ENCODE measurements at regions not wholly inside any gene's neighbourhood (a gene's known extent, or its start where the extent isn't known, plus 50 kb on each side); places are given as distances from the start of the nearest gene placed in this dataset.
"Not testable (repeated sequence)": the region's sequence is repeated elsewhere in the genome, so short reads cannot be mapped to it uniquely, and the experiment has no call there.

- DNase-seq (ENCODE audit: low read depth): no peak
- TF ChIP-seq, protein P1, sequence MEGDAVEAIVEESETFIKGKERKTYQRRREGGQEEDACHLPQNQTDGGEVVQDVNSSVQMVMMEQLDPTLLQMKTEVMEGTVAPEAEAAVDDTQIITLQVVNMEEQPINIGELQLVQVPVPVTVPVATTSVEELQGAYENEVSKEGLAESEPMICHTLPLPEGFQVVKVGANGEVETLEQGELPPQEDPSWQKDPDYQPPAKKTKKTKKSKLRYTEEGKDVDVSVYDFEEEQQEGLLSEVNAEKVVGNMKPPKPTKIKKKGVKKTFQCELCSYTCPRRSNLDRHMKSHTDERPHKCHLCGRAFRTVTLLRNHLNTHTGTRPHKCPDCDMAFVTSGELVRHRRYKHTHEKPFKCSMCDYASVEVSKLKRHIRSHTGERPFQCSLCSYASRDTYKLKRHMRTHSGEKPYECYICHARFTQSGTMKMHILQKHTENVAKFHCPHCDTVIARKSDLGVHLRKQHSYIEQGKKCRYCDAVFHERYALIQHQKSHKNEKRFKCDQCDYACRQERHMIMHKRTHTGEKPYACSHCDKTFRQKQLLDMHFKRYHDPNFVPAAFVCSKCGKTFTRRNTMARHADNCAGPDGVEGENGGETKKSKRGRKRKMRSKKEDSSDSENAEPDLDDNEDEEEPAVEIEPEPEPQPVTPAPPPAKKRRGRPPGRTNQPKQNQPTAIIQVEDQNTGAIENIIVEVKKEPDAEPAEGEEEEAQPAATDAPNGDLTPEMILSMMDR (IDR thresholded peaks at IDR 0.05; ENCODE audit: insufficient read depth, low read depth, low read length, missing control alignments): peak; percentile 2
- no peak overlapping the region for H3K4me3 ChIP-seq (ENCODE audit: low read depth, low read length)
These were observed 627.6 kb upstream of the SGCD start for GRCh38 chr5:155699385-155699784.

GRCh38 chr5:155700333-155700732, 626.6 kb upstream of the SGCD start:
- H3K4me3 ChIP-seq (ENCODE audit: low read depth, low read length): no peak overlapping the region
- TF ChIP-seq, protein P1 (IDR thresholded peaks at IDR 0.05; ENCODE audit: insufficient read depth, low read depth, low read length, missing control alignments): peak; percentile 24
- DNase-seq (ENCODE audit: low read depth): peak; percentile 5

GRCh38 chr5:155711882-155712281, 615.1 kb upstream of the SGCD start:
- TF ChIP-seq, protein P1 (IDR thresholded peaks at IDR 0.05; ENCODE audit: insufficient read depth, low read depth, low read length, missing control alignments): no peak
- no peak for DNase-seq (ENCODE audit: low read depth)
- no peak overlapping the region for H3K4me3 ChIP-seq (ENCODE audit: low read depth, low read length)

DNA sequence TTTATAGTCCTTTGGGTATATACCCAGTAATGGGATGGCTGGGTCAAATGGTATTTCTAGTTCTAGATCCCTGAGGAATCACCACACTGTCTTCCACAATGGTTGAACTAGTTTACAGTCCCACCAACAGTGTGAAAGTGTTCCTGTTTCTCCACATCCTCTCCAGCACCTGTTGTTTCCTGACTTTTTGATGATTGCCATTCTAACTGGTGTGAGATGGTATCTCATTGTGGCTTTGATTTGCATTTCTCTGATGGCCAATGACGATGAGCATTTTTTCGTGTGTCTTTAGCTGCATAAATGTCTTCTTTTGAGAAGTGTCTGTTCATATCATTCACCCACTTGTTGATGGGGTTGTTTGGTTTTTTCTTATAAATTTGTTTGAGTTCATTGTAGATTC, 612.5 kb upstream of the SGCD start:
- not testable (repeated sequence) for H3K4me3 ChIP-seq (ENCODE audit: low read depth, low read length); DNase-seq (ENCODE audit: low read depth)

DNA sequence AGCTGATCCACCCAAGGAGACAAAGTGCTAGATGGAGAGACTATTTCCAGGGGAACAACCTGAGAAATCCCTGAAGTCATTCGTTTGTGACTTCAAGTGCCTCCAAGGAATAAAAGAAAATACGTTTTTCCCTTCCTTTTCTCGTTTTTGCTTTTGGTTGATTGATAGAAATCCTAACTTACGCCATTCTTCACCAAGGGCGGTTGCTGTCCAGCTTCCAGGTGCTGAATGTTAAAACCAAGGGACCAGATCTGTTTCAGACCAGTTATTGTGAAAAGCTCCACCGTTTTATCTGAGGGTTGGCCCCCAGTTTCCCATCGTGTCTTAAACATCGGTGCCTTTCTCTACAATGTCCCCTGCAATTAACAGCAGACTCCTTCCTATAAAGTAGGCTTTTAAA, 600.7 kb upstream of the SGCD start:
- TF ChIP-seq, protein P1 (IDR thresholded peaks at IDR 0.05; ENCODE audit: insufficient read depth, low read depth, low read length, missing control alignments): no peak
- no peak overlapping the region for H3K4me3 ChIP-seq (ENCODE audit: low read depth, low read length)
- DNase-seq (ENCODE audit: low read depth): no peak

DNA sequence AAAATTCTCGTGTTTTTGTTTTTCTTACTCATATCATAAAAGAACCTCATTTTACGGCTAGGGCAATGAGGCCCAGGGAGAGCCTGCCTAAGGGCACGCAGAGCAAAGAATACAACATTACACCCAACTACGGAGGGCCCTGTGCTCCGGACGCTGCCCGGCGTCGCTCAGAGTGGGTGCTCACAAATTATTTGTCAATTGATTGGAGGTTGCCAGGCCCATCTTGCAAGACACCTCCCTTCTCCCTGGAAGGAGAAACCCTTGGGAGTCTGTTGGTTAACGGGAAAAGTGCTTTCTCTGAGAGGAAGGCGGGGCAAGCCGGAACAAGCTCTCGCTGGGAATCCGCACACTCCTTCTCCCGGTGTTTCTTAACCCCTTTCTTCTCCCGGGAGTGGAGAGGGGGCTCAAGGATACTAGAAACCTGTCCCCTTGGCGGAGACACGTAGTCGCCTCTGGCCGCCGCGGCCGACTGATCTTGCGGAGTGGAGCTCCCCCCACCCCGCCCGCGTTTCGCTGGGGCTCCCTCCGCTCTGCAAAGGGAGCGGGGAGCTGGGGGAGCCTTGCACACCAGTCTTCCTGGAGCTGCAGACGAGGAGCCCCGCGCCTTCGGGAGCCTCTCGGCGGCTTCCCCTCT, 599.3 kb upstream of the SGCD start:
- TF ChIP-seq, protein P1 (IDR thresholded peaks at IDR 0.05; ENCODE audit: insufficient read depth, low read depth, low read length, missing control alignments): no peak
- DNase-seq (ENCODE audit: low read depth): no peak
- no peak overlapping the region for H3K4me3 ChIP-seq (ENCODE audit: low read depth, low read length)

DNA sequence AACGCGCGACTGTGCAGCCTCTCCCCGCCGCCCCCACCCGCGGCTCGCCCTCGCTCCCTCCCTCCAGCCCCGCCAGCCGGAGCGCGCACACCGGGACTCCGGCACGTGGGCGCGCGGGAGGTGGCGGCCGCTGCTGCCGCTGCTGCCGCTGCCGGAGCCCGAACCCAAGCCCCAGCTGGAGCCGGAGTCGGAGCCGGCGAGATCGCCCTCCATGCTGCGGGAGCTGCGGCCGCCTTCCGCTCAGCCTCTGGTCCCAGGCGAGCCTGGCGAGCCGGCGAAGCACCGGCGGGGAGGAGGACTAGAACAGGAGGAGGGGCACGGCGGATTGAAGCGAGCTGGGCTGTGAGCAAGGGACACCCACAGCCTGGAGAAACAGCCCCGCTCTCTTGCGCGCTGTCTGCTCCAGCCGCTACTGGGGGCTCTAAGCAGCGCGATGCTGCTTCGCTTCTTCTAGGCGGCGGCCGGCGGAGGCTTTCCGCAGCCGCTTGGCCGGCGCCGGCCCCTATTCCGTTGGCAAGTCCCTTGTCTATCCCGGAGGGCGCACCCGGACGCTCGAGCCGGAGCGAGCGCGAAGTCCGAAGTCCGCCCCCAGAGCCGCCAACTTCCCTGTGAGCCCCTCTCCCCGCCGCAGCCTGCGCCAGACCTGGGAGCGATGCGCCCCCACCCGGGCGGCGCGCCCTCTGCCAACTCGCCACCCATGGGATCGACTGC, 598.7 kb upstream of the SGCD start:
- TF ChIP-seq, protein P1 (IDR thresholded peaks at IDR 0.05; ENCODE audit: insufficient read depth, low read depth, low read length, missing control alignments): no peak
- no peak for DNase-seq (ENCODE audit: low read depth)
- H3K4me3 ChIP-seq (ENCODE audit: low read depth, low read length): no peak overlapping the region

Data from GM12865 (cell line).